Heart left ventricle (tissue), 13 donors: ENCODE measurements at regions not wholly inside any gene's neighbourhood (a gene's known extent, or its start where the extent isn't known, plus 50 kb on each side); places are given as distances from the start of the nearest gene placed in this dataset.

ENCODE experiments used
- POLR2A ChIP-seq, 2 donors: fragments of 450-650 bp; IDR thresholded peaks; one replicate each; pipeline ENCODE4 v1.6.1; 2017; ENCODE audit warnings: antibody characterized with exemption in 2 of 2, mild to moderate bottlenecking in 2 of 2, moderate library complexity in 2 of 2
- TF ChIP-seq, protein P1 (sequence below), 12 donors: fragments of 200-600 bp; sonication (generic) in 4 of 12; IDR thresholded peaks; one replicate each; pipeline versions ENCODE4 v1.5.0 to v1.8.0; 2018 to 2022; ENCODE audit warnings: antibody characterized with exemption in 12 of 12, mild to moderate bottlenecking in 5 of 12
- donor health status: ischemic (EF 13 %, LVEDD 7.1; RV severe dilation, severe dysfunction).
- donor health status: DM: no; HTN: yes; CAD: no.
- donor health status: DM: no; HTN: no; CAD: no.
- donor health status: ischemic (EF 25% LVEDD 6.9; RV normal size, moderate dysfunction).
- donor health status: ischemic (EF 25% LVEDD 5.7; RV mildly dilated, moderate dysfunction).
- donor health status: ischemic (EF 35%, LVEDD 5.7; RV mildly dilated, moderate dysfunction).
- donor health status: nonischemic (EF 11% LVEDD 7.7; RV severe dilation, severe dysfunction).
- donor health status: DM: yes; HTN: yes; CAD: no.
- donor health status: PGD.
- donor health status: ischemic (EF 29% LVEDD 5.4; RV normal size, mild dysfunction).
- donor health status: nonischemic (EF 23%, LVEDD 6.1; RV moderate dilation, normal function).

DNA sequence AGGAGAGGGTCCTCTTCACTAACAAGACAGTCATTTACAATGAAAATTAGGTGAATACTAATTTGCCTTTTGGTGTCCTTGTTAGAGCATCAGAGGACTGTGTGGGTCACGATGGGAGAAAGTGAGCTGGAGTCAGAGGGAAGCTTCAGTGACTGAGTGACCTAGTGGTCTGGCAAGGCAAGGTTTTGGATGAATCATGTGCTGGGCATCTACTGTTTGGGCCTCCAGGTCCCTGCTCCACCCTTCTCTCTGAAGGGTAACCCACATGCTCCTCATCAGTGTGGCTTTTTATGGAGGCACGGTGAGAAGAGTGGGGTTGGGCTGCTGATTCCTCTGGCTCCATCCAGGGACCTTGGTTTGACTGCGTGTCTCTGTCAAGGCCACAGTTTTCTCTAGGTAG lies 60.5 kb upstream of the EXOC2 start:
- TF ChIP-seq, protein P1, sequence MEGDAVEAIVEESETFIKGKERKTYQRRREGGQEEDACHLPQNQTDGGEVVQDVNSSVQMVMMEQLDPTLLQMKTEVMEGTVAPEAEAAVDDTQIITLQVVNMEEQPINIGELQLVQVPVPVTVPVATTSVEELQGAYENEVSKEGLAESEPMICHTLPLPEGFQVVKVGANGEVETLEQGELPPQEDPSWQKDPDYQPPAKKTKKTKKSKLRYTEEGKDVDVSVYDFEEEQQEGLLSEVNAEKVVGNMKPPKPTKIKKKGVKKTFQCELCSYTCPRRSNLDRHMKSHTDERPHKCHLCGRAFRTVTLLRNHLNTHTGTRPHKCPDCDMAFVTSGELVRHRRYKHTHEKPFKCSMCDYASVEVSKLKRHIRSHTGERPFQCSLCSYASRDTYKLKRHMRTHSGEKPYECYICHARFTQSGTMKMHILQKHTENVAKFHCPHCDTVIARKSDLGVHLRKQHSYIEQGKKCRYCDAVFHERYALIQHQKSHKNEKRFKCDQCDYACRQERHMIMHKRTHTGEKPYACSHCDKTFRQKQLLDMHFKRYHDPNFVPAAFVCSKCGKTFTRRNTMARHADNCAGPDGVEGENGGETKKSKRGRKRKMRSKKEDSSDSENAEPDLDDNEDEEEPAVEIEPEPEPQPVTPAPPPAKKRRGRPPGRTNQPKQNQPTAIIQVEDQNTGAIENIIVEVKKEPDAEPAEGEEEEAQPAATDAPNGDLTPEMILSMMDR (IDR thresholded peaks at IDR 0.05), result no peak
- TF ChIP-seq POLR2A (IDR thresholded peaks at IDR 0.05), result no peak
